ENCODE measurements at regions not wholly inside any gene's neighbourhood (a gene's known extent, or its start where the extent isn't known, plus 50 kb on each side); places are given as distances from the start of the nearest gene placed in this dataset.

DNA sequence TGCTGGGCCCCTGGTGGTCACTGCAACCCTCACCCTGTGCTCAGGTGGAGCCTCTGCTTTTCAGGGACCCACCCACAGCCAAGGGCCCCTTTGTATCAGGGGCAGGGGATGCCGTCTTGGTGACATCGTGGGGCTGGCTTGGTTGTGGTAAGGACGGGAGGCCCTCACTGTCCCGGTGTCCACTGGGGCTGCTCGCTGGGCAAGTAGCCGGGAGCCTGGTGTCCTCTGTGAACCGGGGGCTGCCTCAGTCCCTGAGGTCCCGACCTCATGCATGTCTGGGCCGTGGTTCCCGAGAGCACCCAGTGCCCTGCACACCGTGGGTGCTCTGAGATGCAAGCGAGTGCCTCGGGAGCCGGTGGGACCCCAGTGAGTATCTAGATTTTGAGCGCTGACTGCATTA is 56.0 kb upstream of the TTC34 start:
- no peaks in the 10 kb centered on the region for H3F3A ChIP-seq (ENCODE audit: insufficient read depth)
- no peaks in the 10 kb centered on the region for H4K20me1 ChIP-seq (ENCODE audit: low read depth, low read length)
- H3K9ac ChIP-seq (ENCODE audit: low read length) = no peak overlapping the region
- no peak overlapping the region for H3K4me2 ChIP-seq (ENCODE audit: low read depth, low read length, poor library complexity, severe bottlenecking)
- no peak for TF ChIP-seq EZH2phosphoT487 (conservative IDR thresholded peaks at IDR 0.05; ENCODE audit: low read length)
- TF ChIP-seq, protein P1, sequence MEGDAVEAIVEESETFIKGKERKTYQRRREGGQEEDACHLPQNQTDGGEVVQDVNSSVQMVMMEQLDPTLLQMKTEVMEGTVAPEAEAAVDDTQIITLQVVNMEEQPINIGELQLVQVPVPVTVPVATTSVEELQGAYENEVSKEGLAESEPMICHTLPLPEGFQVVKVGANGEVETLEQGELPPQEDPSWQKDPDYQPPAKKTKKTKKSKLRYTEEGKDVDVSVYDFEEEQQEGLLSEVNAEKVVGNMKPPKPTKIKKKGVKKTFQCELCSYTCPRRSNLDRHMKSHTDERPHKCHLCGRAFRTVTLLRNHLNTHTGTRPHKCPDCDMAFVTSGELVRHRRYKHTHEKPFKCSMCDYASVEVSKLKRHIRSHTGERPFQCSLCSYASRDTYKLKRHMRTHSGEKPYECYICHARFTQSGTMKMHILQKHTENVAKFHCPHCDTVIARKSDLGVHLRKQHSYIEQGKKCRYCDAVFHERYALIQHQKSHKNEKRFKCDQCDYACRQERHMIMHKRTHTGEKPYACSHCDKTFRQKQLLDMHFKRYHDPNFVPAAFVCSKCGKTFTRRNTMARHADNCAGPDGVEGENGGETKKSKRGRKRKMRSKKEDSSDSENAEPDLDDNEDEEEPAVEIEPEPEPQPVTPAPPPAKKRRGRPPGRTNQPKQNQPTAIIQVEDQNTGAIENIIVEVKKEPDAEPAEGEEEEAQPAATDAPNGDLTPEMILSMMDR (IDR thresholded peaks at IDR 0.05; ENCODE audit: insufficient read depth, low read length, poor library complexity, severe bottlenecking) = no peak
- H3K36me3 ChIP-seq (ENCODE audit: low read length) = no peaks in the 10 kb centered on the region
- H3K9me2 ChIP-seq (replicated peaks; ENCODE audit: insufficient read depth, low read length) = no peaks in the 10 kb centered on the region
- H3K27ac ChIP-seq (ENCODE audit: low read depth, low read length) = no peak overlapping the region
- no peaks in the 10 kb centered on the region for H3K27me3 ChIP-seq (ENCODE audit: low read length)
- no peak overlapping the region for H3K4me3 ChIP-seq (ENCODE audit: insufficient read depth, low read length, poor library complexity, severe bottlenecking)
- no peak overlapping the region for H2AFZ ChIP-seq (ENCODE audit: low read depth, low read length, severe bottlenecking)
- no peaks in the 10 kb centered on the region for H3K9me3 ChIP-seq (ENCODE audit: insufficient read depth, low read length)
- H3K79me2 ChIP-seq (ENCODE audit: insufficient read depth, low read length) = no peaks in the 10 kb centered on the region

DNA sequence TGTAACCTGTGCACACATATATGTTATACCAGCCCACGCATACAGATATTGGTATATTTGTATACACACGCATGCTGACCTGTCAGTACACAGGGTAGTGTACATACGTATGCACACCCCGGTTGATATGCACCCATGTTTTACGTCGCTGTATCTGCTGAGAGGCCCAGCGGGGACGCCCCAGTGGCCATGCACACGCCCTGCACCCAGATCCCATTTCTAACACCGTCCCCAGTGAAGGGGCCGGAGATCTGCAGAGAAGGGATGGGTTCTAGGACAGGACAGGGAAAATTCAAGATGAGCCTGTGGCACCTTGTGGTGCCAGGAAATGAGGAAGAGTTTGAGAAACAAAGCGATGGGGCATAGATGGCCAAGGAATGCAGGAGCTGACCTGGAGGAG is 57.2 kb upstream of the TTC34 start:
- Histone ChIP-seq H3K27ac (ENCODE audit: low read depth, low read length) (no peak overlapping the region), H3K9me3 (ENCODE audit: insufficient read depth, low read length) (no peaks in the 10 kb centered on the region), H3K4me3 (ENCODE audit: insufficient read depth, low read length, poor library complexity, severe bottlenecking) (no peak overlapping the region), H3K4me2 (ENCODE audit: low read depth, low read length, poor library complexity, severe bottlenecking) (no peak overlapping the region), H3K27me3 (ENCODE audit: low read length) (no peaks in the 10 kb centered on the region), H3K9ac (ENCODE audit: low read length) (no peak overlapping the region), H3F3A (ENCODE audit: insufficient read depth) (no peaks in the 10 kb centered on the region), H2AFZ (ENCODE audit: low read depth, low read length, severe bottlenecking) (no peak overlapping the region), H3K36me3 (ENCODE audit: low read length) (no peaks in the 10 kb centered on the region), H3K79me2 (ENCODE audit: insufficient read depth, low read length) (no peaks in the 10 kb centered on the region), H3K9me2 (replicated peaks; ENCODE audit: insufficient read depth, low read length) (no peaks in the 10 kb centered on the region), H4K20me1 (ENCODE audit: low read depth, low read length) (no peaks in the 10 kb centered on the region)
- TF ChIP-seq, protein P1 (IDR thresholded peaks at IDR 0.05; ENCODE audit: insufficient read depth, low read length, poor library complexity, severe bottlenecking) = no peak
- TF ChIP-seq EZH2phosphoT487 (conservative IDR thresholded peaks at IDR 0.05; ENCODE audit: low read length) = no peak

DNA sequence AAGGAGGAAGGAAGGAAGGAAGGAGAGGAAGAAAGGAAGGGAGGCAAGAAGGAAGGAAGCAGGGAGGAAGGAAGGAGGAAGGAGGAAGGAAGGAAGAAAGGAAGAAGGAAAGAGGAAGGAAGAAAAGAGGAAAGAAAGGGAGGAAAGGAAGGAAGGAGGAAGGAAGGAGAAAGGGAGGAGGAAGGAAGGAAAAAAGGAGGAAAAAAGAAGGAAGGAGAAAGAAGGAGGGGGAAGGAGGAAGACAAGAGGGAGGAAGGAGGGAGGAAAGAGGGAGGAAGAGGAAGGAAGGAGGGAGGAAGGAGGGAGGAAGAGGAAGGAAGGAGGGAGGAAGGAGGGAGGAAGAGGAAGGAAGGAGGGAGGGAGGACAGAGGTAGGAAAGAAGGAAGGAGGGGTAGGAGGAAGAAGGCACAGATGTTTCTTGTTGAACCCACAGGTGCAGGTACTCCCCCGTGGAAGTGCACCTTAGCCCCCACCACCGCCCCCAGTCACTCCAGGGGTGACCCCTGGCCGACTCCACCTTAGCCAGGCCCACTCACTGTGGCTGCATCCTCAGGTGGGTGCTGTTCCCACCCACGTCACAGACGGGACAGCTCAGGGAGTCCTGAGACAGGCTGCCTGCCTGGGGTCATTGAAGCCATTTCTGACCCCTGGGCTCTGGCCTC is 57.9 kb upstream of the TTC34 start:
- no peaks in the 10 kb centered on the region for H3K9me3 ChIP-seq (ENCODE audit: insufficient read depth, low read length)
- no peak for TF ChIP-seq EZH2phosphoT487 (conservative IDR thresholded peaks at IDR 0.05; ENCODE audit: low read length)
- TF ChIP-seq, protein P1 (IDR thresholded peaks at IDR 0.05; ENCODE audit: insufficient read depth, low read length, poor library complexity, severe bottlenecking) = no peak
- no peaks in the 10 kb centered on the region for H3F3A ChIP-seq (ENCODE audit: insufficient read depth)
- H3K9me2 ChIP-seq (replicated peaks; ENCODE audit: insufficient read depth, low read length) = no peaks in the 10 kb centered on the region
- no peak overlapping the region for H2AFZ ChIP-seq (ENCODE audit: low read depth, low read length, severe bottlenecking)
- H4K20me1 ChIP-seq (ENCODE audit: low read depth, low read length) = no peaks in the 10 kb centered on the region
- no peak overlapping the region for H3K9ac ChIP-seq (ENCODE audit: low read length)
- no peaks in the 10 kb centered on the region for H3K27me3 ChIP-seq (ENCODE audit: low read length)
- H3K36me3 ChIP-seq (ENCODE audit: low read length) = no peaks in the 10 kb centered on the region
- no peak overlapping the region for H3K27ac ChIP-seq (ENCODE audit: low read depth, low read length)
- no peak overlapping the region for H3K4me3 ChIP-seq (ENCODE audit: insufficient read depth, low read length, poor library complexity, severe bottlenecking)
- no peak overlapping the region for H3K4me2 ChIP-seq (ENCODE audit: low read depth, low read length, poor library complexity, severe bottlenecking)
- H3K79me2 ChIP-seq (ENCODE audit: insufficient read depth, low read length) = no peaks in the 10 kb centered on the region

Data from SU-DHL-6 (cell line).